Endothelial cell of hepatic sinusoid (primary cell): ENCODE measurements at regions not wholly inside any gene's neighbourhood (a gene's known extent, or its start where the extent isn't known, plus 50 kb on each side); places are given as distances from the start of the nearest gene placed in this dataset.

Source experiments
- in situ Hi-C: cut with HindIII; loops from 2 replicates; pipeline ENCODE4 v1.10.0; 2017; ENCODE audit warnings: low sequenced_read_pairs

- in situ Hi-C loops = no loop called here
These were observed 1185.8 kb downstream of the UQCRFS1 start for GRCh38 chr19:28027116-28027515.

DNA sequence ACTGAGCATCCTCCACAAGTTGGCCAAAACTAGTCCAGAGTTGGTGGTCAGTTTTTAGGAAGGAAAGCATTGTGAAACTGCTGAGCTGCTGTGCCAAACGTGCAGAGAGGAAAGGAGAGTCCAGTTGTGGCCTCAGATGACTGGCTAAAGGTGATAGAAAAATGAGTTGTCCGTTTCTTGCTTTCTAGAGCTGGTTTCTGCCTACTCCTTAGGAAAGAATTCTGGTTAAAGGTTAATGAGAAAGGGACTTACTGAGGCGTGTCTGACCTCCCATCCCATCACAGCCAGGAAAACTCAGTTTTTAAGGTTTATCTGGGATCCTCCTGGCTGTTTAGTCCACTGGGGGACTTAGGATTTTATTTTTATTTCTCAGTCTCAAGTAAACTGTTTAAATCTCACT lies 1186.3 kb downstream of the UQCRFS1 start:
- in situ Hi-C loops = no loop called here

DNA sequence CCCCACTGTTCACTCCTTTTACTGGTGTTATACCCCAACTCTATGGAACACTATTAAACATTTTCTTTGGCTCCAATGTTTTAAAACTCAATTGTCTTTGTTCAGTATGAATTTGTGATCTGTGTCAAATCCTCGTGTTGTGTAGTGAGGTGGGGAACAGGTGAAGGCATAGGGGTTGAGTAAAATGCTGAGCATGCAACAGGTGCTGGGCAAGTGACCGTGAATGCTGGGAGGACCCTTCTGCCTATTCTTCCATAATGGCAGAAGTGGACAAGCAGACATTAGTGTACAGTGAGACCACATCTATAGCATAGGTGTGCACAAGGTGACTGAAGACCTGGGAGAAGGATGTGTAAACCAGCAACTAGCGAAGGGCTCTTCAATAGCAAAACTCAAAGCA lies 1188.0 kb downstream of the UQCRFS1 start:
- in situ Hi-C loops = no loop called here

DNA sequence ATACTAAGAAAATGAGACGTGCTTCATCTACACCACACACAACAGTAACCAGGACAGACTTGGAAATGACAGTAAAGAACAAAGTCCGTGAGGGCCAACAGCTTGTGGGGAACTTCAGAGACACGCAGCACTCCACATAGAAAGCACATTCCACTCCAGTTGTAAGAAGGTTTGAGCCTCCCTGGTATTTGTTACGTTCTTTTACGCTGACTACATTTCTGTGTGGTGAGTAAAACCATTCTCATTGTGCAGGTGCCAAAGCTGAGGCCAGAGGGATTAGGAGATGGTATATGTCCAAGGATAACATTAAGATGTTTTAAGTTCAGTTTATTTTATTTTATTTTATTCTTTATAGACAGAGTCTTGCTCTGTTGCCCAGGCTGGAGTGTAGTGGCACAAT lies 1189.9 kb downstream of the UQCRFS1 start:
- in situ Hi-C loops = no loop called here

- in situ Hi-C loops = no loop called here
These were observed 1190.4 kb downstream of the UQCRFS1 start for GRCh38 chr19:28022506-28022905.

DNA sequence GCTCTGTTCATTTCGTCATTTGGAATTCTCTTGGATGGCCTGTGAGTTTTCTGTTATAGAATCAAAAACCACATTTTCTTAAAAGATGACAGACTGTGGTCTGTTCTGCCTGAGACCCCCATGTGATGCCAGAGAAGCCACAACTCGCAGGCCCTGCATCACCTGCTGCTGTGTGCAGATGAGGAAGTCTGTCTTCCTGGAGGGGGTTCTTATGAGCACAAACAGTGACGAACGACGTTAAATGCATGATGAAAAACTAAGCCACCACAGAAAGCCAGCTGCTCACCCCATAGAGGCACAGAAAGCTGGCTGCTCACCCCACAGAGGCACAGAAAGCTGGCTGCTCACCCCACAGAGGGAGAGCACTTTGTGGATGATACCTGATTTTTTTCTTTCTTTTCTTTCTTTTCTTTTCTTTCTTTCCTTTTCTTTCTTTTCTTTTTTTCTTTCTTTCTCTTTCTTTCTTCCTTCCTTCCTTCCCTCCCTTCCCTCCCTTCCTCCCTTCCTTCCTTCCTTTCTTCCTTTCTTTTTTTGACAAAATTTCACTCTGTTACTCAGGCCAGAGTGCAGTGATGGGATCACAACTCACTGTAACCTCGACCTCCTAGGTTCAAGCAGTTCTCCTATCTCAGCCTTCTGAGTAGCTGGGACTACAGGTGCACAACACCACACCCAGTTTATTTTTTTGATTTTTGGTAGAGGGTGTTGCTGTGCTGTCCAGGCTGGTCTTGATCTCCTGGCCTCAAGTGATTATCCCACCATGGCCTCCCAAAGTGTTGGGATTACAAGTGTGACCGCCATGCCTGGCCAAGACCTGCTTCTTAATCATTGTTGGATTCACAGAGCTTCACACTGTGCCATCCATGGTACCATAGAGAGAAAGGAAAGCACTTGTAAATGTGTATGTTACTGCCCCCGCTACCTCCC lies 1191.4 kb downstream of the UQCRFS1 start:
- in situ Hi-C loops = no loop called here

- in situ Hi-C loops = no loop called here
These were observed 1192.2 kb downstream of the UQCRFS1 start for GRCh38 chr19:28020619-28021258.

- in situ Hi-C loops = no loop called here
These were observed 1193.0 kb downstream of the UQCRFS1 start for GRCh38 chr19:28019901-28020300.

DNA sequence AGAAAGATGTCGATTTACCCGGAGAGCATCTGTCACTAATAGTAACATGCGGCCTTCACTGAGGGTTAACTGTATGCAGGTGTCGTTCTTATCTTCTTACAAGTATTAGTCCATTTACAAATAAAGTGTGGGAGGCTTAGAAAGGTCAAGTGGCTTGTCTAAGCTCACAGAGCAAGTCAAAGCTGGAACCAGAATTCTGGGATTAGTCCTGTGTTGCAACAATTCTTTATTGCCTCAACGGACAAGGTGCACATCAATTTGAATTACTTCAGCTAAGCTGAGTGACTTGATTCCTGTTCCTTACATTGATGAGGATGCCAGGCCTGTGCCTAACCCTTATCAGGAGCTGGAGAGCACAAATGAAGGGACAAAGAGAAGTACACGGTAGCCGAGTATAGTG lies 1193.6 kb downstream of the UQCRFS1 start:
- in situ Hi-C loops = no loop called here

- in situ Hi-C loops = no loop called here
These were observed 1194.5 kb downstream of the UQCRFS1 start for GRCh38 chr19:28018499-28018898.

GRCh38 chr19:28014615-28015405 lies 1198.1 kb downstream of the UQCRFS1 start:
- in situ Hi-C loops = no loop called here

DNA sequence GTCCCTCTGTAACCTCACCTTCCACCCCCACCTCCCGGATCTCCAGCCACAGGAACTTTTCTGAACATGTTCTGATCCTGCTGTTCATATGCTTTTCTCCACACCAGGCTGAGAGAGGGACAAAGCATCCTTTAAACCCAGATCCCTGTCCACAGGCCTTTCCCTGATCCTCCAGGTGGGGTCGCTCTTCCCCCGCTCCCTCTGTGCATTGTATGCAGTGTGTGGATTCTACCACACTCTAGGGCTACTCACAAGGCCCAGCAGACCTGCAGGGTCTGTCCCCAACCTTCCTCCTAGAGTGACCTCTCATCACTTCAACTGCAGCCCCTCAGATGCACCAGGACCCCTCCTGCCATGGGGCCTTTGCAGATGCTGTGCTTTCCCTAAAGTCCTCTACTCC lies 1200.6 kb downstream of the UQCRFS1 start:
- in situ Hi-C loops = no loop called here

DNA sequence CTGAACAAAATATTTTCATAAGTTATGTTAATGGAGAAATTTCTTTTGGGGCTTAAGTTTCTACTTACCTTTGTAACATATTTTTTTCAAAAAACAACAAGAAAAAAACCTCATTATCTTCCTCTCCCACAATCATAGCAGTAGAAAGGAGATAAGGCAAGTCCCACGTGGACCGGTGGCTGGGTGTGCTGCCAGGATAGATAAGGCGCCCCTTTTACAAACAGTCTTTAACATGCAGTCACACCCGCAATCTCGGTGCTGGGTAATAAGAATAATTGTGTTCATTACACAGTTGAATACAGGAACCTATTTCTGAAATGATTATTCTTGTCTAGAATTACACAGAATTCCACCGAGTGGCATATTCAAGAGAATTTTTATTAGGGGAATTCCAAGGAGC lies 1202.3 kb downstream of the UQCRFS1 start:
- in situ Hi-C loops = no loop called here

GRCh38 chr19:28009696-28010095 lies 1203.3 kb downstream of the UQCRFS1 start:
- in situ Hi-C loops = no loop called here

DNA sequence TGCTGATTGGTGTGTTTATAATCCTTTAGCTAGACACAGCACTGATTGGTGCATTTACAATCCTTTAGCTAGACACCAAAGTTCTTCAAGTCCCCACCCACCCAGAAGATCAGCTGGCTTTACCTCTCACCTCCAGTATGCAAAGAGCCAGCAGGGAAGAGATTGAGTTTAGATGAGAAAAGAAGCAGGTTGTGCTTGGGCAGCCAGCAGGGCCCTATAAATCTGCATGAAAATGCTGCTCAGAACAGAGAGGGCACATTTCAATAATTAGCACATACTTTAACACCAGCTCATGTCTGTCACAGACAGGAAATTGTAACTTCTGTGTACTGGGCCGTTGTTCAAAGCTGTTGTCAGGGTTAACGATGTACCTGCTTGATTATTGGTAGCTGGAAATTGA lies 1204.3 kb downstream of the UQCRFS1 start:
- in situ Hi-C loops = no loop called here

GRCh38 chr19:28003543-28003942 lies 1209.4 kb downstream of the UQCRFS1 start:
- in situ Hi-C loops = no loop called here

DNA sequence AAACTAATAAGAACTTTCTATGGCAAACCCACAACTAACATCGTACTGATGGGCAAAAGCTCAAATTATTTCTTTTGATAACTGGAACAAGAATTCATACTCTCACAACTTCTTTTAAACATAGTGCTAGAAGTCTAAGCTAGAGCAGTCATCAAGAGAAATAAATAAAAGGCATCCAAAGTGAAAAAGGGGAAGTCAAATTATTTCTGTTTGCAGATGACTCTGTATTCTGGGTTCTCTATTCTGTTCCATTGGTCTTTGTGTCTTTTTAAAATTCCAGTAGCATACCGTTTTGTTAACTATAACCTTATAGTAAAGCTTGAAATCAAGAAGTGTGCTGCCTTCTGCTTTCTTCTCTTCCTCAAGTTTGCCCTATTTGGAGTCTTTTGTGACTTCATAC lies 1215.9 kb downstream of the UQCRFS1 start:
- in situ Hi-C loops = no loop called here

DNA sequence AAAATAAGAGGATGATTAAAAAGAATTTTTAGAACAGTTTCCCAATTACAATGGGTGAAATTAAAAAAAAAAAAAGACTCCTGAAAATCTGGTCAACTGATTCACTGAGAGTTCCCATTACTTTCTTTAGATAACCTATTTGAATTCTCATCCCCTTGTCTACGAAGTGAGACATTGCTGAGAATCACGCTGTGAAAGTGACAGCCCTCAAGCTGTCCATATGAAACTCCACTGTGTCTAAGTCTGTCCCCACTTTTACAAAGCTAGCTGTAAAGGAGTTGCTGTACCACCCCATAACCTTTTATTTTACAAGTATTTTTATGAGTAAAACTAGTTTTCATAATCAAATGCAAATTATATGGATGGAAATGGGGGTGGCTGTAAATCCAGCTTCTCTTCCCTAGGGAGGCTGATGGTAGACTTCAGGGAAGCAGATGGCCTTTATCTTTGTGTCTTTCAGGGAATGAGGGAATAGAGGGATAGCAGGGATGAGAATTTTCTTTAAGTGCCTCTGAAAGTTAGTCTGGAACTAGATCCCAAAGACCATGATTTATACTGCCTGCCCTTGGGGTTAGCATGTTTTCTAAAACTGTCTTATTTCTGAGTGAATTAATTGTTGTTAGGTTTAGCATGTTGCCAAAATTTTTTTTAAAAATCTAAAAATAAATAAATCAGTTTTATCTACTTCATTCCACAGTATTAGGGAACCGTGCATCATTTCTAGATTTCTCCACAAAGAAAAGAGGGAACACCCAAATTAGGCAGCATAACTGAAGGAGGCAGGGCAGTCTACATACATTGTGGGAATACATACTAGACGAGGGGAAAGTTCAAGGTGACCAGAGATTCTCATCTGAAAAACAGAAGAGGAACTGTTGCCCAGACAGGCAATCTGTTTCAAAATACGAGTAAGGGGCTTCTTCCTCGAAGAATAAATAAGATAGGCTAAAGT lies 1219.1 kb downstream of the UQCRFS1 start:
- in situ Hi-C loops = no loop called here

- in situ Hi-C loops = no loop called here
These were observed 1226.7 kb downstream of the UQCRFS1 start for GRCh38 chr19:27986299-27986698.

DNA sequence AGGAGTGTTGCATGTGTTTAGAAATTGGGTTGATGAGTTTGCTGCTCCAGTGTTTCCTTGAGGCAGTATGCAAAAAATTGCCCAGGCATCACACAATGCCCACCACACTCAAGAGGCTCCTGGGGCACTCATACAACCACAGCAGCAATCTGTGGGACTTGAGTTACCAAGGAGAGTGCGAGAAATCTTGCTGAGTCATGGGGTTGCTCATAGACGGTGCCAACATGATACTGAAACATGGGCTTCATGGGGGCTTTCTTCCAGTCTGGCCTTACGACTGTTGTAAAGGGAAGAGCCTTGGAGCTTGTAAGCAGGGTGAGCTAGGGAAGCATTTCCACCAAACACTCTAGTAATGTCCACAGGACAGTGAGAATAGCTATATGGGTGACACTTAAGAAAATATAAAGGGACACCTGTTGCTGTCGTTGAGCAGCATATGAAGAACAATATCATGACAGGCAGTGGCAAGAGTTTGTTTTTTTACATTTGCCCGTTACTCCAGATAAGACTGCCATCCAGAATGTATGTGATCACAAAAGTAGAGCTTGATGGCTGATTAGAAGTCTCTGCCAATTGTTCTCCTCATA lies 1237.4 kb downstream of the UQCRFS1 start:
- in situ Hi-C loops = no loop called here
